Stimulated activated CD4-positive, alpha-beta T cell treated with anti-CD3 and anti-CD28 coated beads, Interleukin-4, amount 100 ng/mL, for 24 hours (primary cell): ENCODE measurements at regions not wholly inside any gene's neighbourhood (a gene's known extent, or its start where the extent isn't known, plus 50 kb on each side); places are given as distances from the start of the nearest gene placed in this dataset.

ENCODE experiments used
- DNase-seq: peaks from one replicate; pipeline ENCODE4 v3.0.0-alpha.2; 2020

DNA sequence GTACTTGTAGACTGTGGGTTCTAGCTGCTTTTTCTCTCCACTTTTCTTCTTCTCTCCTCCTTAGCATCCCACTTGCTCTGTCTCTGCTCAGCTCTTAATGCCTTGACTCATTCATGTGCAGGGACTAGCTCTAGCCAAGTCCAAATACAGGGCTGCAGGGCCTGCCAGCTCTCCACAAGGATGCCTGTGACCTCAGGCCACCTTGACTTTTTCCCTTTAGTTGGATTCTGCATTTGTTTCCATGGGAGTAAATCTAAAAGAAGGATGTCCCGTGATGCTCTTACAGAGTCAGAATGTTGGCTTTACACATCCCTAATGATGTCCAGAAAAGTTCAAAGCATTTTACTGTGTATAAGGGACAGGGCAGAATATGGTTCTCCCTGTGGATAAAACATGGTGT, 101.8 kb upstream of the PREP start:
- no peak for DNase-seq

- DNase-seq, result no peak
Measured at GRCh38 chr6:105503641-105504040, 100.8 kb upstream of the PREP start.

GRCh38 chr6:105501826-105502344, 99.0 kb upstream of the PREP start:
- no peak for DNase-seq

GRCh38 chr6:105501246-105501645, 98.4 kb upstream of the PREP start:
- DNase-seq, result no peak

- DNase-seq, result no peak
Measured at GRCh38 chr6:105500693-105501092, 97.8 kb upstream of the PREP start.

GRCh38 chr6:105499931-105500330, 97.0 kb upstream of the PREP start:
- no peak for DNase-seq

- DNase-seq, result no peak
Measured at GRCh38 chr6:105499136-105499870, 96.4 kb upstream of the PREP start.

- no peak for DNase-seq
Measured at GRCh38 chr6:105497549-105497948, 94.7 kb upstream of the PREP start.

DNA sequence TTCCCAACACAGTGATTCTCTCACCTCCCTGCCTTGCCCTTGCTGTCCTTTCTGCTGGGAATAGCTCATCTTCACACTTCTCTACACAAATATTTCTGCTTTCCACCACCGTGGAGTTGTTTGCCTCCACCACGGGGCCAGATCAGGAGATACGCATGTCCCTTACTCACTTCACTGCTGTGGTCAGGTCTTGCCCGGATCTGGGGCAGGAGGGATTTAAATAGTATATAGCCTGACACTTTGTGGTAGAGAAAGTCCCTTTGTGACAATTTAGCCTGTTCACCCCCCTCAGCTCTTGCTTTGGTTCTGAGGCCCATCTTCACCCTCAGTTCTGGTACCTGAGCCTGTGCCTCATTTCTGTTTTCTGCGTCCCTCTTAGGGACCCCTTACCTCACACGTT, 92.6 kb upstream of the PREP start:
- DNase-seq, result no peak

DNA sequence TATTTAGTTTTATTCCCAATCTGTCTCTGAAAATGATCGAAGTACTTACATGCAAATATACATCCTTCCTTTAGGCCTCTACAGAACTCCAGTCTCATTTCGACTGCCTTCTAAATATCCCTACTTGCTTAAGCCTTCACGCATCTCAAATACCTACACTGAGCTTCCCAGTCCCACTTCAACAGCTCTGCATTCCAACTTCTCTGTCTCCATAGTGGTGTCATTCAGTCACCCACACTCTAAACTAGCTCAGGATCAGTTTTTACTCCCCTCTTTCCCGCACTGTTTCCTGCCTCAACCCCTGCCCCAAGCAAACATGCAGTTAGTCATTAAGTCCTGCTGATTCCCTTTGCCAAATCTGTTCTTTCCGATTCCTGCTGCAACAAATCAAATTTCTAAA, 91.8 kb upstream of the PREP start:
- no peak for DNase-seq

GRCh38 chr6:105493736-105494135, 90.9 kb upstream of the PREP start:
- no peak for DNase-seq

GRCh38 chr6:105492706-105493673, 90.1 kb upstream of the PREP start:
- DNase-seq, result no peak

- no peak for DNase-seq
Measured at GRCh38 chr6:105489216-105489530, 86.3 kb upstream of the PREP start.

GRCh38 chr6:105488516-105489215, 85.8 kb upstream of the PREP start:
- DNase-seq, result no peak

- DNase-seq, result no peak
Measured at GRCh38 chr6:105487040-105487790, 84.3 kb upstream of the PREP start.

DNA sequence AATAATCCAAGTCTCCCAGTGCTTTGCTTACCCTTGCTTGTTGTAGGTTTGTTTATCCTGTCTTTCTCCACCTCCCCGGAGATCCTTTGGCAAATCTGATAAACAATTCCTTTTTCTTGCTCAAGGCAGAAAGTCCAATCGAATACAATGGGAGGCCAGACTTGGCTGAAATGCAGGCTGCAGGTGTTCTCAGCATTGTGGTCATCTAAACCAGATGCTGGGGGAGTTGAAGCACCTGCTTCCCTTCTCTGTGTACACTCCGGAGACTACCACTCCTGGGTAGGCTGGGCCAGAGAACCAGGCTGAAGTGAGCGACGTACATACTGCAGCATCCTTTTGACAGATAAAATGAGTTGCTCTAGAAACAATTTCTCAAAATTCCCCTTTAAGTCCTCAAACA, 82.6 kb upstream of the PREP start:
- DNase-seq, result no peak

GRCh38 chr6:105484238-105485161, 81.6 kb upstream of the PREP start:
- no peak for DNase-seq

GRCh38 chr6:105483492-105483891, 80.6 kb upstream of the PREP start:
- DNase-seq, result no peak

DNA sequence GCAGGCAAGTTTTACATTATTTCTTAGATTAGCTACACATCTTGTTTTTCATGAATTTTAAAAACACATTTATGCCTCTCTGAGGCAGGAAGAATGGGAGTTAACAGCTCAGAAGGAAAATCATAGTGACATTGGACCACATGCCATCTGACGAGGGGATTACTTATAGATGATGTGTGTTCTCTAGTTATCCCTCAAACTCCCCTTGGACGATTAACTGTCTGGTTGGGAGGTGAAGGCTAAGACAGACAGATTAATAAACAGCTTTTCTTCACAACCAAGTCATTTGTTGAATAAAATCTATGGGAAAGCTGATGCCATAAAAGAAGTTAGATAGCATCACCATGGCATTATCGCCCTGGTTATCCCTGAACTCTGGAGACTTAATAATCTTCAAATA, 80.0 kb upstream of the PREP start:
- DNase-seq, result no peak

DNA sequence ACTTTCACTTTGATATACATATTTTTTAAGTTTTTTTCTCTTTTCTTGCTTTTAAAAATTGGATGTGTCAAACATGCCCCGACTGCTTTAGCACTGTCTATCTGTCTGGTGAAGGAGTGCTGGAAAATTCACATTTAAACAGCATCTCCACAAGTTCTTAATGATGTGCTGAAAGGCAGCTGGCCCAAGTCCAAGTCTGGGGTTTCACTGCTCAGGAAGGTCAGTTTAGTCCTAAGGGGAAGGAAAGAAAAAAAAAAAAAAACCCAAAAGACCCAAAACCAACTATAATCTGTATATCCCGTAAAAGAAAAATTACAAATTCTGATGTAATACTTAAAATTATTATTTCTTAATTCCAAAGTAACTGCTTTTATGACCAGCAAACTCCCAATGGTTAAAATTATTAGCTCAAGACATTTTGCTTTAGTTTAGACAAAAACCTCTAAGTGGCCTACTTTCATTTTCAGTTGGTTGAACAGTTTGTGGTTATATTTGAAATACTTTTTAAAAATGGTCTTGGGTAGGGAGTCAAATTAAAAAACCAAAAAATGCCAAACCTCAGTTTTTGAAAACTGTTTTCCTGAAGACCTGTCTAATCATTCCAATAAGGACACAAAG, 79.5 kb upstream of the PREP start:
- no peak for DNase-seq

GRCh38 chr6:105476978-105477377, 74.1 kb upstream of the PREP start:
- no peak for DNase-seq
